ENCODE measurements at regions not wholly inside any gene's neighbourhood (a gene's known extent, or its start where the extent isn't known, plus 50 kb on each side); places are given as distances from the start of the nearest gene placed in this dataset.
"Not testable (repeated sequence)": the region's sequence is repeated elsewhere in the genome, so short reads cannot be mapped to it uniquely, and the experiment has no call there.

DNA sequence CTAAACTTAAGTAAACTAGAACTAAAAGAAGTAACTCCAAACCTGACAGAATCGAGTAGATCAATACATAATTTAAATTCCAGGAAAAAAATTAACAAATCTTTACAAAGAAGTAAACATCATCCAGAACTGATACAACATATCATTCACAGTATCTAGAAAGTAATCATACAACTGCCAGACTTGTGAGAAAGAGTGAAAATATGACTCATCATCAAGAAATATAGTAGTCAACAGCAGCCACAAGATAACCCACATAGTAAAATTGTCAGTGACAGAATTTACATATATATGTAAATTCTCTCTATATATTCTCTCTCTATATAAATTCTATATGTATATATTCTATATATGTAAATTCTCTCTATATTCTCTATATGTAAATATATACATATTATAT, 242.8 kb upstream of the RGS17 start:
- intact Hi-C loops (cut with DNase I, micrococcal nuclease) = no loop called here
- no peak for DNase-seq
- no peak for ATAC-seq

DNA sequence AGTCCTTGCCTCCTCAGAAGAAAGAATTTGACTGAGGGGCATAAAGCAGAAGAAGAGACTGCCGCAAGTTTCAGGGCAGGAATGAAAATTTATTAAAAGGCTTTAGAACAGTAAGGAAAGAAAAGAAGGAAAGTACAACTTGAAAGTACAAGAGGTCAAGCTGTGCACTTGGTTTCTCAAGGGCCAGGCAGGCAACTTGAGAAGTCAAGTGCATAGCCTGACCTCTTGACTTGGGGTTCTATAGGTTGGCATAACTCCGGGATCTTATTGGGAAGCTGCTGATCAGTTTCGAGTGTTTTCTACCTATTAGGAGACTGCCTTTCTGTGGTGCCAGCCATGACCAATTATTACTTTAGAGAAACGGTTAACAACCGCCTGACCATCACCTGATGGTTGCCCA, 237.0 kb upstream of the RGS17 start:
- intact Hi-C loops (cut with DNase I, micrococcal nuclease) = no loop called here
- DNase-seq (no peak), ATAC-seq (no peak)

DNA sequence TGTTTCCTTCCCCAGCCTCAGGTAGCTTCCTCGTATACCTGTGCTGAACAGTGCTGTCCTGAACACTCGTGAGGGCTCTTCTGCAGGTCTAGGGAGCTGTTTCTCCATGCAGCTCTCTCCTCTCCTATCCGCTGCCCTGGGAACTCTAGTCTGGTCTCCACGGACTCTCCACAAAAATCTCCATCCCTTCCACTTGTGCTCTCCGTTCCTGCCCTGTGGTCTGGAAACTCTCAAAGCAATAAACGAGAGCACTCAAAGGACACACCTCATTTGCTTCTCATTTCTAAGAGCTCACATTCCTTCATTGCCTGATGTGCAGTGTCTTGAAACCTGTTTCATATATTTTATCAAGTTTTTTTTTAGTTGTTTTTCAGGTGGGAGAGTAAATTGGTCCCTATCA, 235.9 kb upstream of the RGS17 start:
- no peak for ATAC-seq
- no peak for DNase-seq
- intact Hi-C loops (cut with DNase I, micrococcal nuclease) = no loop called here

DNA sequence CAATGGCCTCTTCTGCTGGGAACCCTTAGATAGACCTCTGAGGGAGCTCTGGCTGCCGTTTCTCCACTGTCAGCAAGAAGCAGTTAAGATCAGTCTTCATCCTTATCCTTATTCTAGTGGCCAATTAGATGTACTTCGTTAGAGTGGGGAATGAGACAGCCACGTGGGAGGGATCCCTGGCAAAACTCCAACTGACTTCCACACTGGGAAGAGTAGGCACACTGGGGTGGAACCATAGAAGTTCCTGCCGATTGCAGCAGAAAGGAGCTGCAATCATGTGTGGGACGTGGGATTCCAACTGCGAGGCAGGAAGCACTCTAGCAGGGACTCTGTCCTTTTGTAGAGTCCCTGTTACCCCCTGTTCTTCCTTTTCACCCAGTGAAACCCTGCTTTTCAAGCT, 226.3 kb upstream of the RGS17 start:
- intact Hi-C loops (cut with DNase I, micrococcal nuclease) = no loop called here
- DNase-seq = no peak
- no peak for ATAC-seq

DNA sequence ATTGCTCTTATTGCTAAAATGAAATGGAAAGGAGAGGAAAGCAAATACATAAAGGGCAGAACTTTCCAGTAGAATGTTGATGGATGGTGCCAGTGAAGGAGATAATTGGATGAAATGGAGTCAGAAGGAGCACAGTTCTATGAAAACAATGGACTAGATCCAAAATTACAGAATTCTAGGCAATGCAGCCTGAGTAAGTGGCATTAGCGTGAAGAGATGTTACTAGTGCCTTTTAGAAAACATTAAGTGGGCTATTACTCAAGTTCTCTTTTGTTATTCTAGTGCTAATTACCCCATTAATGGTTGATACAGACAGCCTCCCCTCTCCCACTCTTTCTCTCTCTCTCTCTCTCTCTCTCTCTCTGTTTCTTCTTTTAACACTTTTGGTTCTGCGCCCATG, 209.5 kb upstream of the RGS17 start:
- no peak for ATAC-seq
- intact Hi-C loops (cut with DNase I, micrococcal nuclease) = no loop called here
- DNase-seq = no peak

DNA sequence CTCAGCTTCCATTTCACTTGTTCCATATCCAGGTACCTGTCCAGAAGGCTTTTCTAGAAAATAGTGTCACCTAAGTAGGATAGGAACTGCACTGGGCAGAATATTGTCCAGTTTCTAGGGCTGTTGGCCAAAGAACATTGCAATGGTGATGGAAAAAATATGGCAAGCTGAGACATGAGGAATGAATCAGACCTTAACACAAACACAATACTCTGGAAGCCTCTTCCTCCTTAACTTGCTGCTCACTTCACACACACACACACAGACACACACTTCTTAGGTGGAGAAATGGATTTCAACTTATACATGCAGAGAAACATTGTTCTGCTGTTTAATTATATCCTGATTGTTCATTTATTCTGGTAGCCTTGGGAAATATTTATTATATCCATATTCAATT, 203.0 kb upstream of the RGS17 start:
- intact Hi-C loops (cut with DNase I, micrococcal nuclease) = no loop called here
- DNase-seq (no peak), ATAC-seq (no peak)

DNA sequence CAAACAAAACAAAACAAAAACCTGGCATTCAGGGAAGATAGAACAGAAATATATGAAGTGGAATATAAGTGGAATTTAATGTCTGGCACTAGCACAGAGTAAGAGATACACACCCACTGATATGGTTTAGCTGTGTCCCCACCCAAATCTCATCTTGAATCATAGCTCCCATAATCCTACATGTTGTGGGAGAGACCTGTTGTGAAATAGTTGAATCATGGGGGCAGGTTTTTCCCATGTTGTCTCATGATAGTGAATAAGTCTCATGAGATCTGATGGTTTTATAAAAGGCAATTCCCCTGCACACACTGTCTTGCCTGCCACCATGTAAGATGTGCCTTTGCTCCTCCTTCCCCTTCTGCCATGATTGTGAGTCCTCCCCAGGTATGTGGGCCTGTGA, 200.1 kb upstream of the RGS17 start:
- DNase-seq; ATAC-seq; intact Hi-C loops (cut with DNase I, micrococcal nuclease): not testable (repeated sequence)

DNA sequence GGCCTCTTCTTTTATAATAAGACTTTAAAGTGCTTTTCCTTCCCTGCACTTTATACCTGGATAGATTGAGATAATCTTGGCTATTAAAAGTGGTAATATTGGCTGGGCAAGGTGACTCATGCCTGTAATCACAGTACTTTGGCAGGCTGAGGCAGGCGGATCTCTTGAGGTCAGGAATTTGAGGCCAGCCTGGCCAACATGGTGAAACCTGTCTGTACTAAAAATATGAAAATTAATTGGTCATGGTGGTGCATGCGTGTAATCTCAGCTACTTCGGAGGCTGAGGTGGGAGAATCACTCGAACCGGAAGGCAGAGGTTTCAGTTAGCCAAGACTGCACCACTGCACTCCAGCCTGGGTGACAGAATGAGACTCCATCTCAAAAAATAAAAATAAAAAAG, 197.1 kb upstream of the RGS17 start:
- ATAC-seq (no peak), DNase-seq (no peak)
- intact Hi-C loops (cut with DNase I, micrococcal nuclease) = no loop called here

DNA sequence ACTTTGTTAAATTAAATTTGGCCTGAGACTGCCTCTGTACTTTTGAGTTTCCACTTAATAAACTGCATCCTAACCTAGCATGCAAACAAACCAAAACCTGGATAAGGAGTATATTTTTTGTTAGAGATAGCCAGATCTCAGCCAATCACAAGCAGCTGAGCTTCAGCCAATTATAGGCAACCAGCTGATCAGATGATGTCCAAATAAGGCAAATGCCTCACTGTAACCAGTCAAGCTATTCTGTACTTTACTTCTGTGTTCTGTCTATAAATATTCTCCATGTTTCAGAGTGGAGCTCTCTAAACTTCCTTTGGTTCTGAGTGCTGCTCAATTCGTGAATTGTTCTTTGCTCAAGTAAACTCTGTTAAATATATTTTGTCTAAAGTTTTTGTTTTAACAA, 194.6 kb upstream of the RGS17 start:
- intact Hi-C loops (cut with DNase I, micrococcal nuclease) = no loop called here
- no peak for ATAC-seq
- no peak for DNase-seq

DNA sequence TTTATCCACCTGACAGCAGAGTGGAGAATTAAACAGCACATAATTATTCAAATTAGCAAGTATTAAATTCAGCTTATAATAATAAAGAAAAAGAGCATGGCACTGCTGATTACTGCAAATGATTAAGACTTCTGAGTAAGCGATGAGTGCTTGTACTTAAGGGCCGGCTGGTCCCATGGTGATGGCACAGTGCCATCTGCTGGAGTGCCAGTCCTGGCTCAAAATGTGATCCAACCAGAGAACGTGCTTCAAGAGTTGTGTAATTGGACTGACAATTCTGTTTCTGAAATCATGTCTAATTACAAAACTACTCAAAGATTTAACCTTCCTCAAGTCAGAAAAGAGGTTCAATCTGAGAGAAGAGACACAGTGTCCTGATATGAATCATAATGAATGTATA, 181.6 kb upstream of the RGS17 start:
- ATAC-seq (no peak), DNase-seq (peak in 1 of 2 donors; percentile 45)
- intact Hi-C loops (cut with DNase I, micrococcal nuclease) = no loop called here

DNA sequence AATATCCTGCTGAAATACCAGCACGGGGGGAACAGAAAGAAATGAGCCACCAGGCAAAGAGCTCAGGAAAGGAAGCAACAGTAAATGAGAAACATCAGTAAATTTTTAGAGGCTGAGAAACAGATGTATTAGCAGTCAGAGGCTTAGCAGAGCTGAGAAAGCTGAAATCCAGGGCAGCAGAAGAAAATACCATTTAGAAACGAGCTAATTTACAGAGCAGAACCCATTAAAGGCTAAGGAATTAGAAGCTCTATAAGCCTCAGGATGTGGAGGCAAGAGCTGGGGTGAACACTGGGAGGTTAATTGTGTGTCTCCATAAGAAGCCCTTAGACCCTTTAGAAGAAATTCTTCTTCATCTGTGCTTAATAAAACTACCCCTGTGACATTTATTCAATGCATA, 178.6 kb upstream of the RGS17 start:
- no peak for DNase-seq
- intact Hi-C loops (cut with DNase I, micrococcal nuclease) = no loop called here

DNA sequence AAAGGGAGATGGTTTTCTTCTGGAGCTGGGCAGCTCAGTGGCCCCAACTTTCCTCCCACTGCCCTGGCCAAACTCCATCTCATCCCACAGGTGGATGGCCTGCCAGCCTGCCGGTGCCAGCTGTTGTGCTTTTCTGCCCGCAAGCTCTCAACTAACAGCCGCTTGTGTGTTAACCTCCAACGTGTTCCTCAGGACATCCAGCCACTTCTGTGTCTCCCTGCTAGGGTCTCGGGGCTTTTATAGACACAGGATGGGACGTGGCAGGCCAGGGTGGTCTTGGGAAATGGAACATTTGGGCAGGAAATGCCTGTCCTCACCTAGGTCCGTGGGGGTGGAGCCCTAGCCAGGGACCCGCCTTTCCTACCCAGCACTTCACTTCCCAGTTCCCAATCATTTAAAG, 171.1 kb upstream of the RGS17 start:
- intact Hi-C loops (cut with DNase I, micrococcal nuclease) = no loop called here
- ATAC-seq = no peak
- no peak for DNase-seq

More for the DNA sequence above, 178.6 kb upstream of the RGS17 start:
- no peak for ATAC-seq

DNA sequence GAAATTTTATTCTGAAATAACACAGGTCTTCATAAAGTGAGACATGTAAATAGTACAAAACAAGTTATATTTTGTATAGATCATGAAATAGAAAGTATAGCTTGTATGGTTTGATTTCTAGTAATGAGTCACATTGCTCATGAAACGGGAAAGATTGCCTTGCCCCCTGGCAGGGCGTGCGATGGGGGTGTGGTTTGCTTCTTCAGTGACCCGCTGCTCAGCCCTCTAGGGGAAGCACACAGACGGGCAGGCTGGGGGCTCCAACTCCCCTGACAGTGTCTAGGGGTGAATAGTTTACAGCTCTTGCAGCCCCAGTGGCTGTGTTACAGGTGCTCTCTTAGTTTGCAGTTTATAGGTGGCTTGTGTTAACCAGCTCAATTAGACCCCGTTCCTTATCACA, 170.5 kb upstream of the RGS17 start:
- no peak for ATAC-seq
- intact Hi-C loops (cut with DNase I, micrococcal nuclease) = no loop called here
- no peak for DNase-seq

DNA sequence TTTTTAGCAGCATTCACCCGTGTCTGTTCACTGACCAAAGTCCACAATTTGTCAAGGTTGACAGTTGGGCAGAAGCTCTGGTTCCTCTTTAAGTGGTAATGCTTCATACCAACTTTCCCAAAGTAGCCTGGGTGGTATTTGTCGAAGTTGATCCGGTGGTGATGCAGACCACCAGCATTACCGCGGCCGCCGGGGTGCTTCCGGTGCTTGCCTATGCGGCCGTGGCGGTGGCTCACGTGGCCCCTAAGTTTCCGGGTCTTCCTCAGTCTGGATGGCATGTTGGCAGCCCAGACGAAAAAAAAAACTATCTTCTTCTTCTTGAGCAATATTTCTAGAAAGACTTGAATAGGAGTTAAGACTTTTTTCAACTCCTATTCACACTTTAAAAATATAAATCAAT, 151.4 kb upstream of the RGS17 start:
- ATAC-seq; intact Hi-C loops (cut with DNase I, micrococcal nuclease); DNase-seq: not testable (repeated sequence)

DNA sequence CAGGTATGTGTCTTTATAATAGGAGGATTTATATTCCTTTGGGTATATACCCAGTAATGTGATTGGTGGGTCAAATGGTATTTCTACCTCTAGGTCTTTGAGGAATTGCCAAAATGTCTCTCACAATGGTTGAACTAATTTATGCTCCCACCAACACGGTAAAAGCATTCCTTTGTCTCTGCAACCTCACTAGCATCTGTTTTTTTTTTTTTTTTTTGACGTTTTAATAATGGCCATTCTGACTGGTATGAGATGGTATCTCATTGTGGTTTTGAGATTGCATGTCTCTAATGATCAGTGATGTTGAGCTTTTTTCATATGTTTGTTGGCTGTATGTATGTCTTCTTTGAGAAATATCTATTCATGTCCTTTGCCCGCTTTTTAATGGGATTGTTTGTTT, 144.9 kb upstream of the RGS17 start:
- DNase-seq (no peak), ATAC-seq (no peak)
- intact Hi-C loops (cut with DNase I, micrococcal nuclease) = no loop called here

DNA sequence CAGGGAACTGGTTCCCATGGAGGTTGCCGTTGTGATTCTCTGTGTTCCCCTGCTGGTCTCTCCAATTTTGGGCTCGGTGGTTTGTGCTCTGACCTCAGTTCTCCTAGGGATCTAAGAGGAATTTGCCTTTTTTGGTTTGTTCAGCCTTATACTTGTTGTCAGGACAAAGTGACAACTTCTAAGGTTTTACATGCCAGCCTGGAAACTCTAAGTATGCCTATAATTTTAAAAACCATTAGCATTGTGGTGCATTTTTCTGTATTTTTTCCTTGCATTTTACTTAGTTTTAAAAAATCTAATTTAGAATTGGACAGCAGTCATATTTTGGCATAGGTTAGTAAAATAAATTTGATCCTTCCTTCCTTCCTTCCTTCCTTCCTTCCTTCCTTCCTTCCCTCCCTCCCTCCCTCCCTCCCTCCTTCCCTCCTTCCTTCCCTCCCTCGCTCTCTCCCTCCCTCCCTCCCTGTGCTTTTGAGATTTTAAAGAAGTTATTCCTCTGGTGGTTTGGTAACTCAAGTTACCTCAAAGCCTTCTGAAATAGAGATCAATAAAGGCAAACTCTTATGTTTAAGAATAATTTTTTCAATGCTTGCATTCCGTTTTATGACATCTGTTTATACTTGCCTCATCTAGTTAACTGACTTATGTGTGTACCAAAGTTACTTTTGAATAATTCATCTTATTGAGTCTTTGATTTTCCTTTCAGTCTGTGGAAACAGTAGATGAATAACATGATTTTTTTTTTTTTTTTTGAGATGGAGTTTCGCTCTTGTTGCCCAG, 141.3 kb upstream of the RGS17 start:
- intact Hi-C loops (cut with DNase I, micrococcal nuclease) = no loop called here
- DNase-seq (no peak), ATAC-seq (no peak)

DNA sequence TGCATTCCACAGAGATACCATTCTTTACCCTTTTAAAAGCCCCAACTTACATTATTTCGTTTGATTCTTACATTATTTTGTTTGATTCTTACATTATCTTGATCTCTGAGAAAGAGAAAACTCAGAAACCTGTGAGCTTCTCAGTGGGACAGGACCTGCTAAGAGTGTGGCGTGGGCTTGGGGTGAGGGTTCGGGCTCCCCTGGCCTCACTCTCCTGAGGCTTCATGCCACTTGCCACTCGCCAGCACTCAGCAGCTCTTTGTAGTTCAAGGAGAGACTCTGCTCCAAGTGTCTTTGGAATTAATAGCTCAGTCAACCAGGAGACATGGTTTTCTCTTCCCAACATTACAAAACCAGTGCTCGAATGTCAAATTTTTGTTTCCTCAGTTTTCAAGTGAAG, 132.4 kb upstream of the RGS17 start:
- DNase-seq (no peak), ATAC-seq (no peak)
- intact Hi-C loops (cut with DNase I, micrococcal nuclease) = no loop called here

DNA sequence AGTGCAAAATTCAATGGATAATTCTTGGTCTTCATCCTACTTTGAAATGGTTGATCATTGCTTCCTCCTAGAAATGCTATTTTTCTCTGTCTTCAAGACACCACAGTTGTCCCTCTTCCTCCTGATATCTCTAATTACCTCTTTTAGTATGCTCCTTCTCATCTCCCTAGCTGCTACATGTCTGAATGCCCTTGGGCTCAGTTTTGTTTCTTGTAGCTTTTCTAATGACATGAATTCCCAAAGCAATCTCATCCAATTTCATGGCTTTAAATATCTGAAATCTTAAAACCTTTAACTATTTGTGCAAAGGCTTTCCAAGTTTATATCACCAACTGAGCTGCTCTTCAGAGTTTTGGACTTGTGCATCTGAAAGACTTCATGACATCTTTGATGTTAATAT, 120.2 kb upstream of the RGS17 start:
- no peak for DNase-seq
- intact Hi-C loops (cut with DNase I, micrococcal nuclease) = no loop called here
- no peak for ATAC-seq

DNA sequence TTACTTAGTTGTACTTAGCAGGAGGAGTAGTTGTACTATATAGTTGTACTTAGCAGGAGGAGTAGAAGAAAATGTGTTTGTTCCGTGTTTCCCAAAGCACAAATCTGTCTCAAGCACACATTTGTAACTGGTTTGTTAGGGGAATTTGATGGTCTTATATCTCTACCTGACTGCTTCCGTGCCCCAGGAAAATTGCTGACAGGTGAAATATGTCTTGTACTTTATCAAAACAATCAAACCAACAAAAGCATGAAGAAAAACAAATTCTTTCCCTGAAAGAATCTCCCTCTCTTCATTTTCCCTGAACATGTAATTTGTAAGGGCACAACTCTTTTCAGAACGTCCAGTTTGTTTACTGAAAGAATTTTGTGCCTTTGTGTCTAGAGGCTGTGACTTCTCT, 106.6 kb upstream of the RGS17 start:
- ATAC-seq (no peak), DNase-seq (no peak)
- intact Hi-C loops (cut with DNase I, micrococcal nuclease) = no loop called here

DNA sequence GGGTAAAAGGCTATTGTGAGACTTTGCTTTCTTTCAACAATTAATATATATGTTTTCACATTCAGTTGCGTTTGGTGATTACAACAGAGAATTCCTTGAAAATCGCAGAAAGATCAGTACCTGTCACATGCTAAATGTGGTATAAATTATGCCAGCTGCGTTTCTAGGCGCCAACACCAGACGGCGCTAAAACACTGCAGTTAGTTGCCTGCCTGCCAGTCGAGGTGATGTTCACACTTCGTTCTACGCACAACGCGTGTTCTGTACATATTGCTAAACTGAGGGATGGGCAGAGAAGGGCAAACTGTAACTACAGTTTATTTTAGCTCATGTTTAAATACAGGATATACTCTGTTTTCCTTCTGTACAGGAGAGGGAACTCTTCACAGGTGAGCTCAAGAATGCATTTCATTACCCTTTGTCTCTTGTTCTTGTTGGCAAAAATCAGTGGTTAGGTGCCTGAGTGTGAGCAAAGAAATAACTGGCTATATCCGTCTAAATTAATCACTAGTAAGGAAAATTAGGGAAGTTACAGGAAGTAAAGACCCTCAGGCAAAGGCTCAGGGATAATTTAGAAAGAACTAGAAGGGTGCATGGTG, 100.1 kb upstream of the RGS17 start:
- DNase-seq = peak in 1 of 2 donors; percentile 52
- ATAC-seq = peak; percentile 47
- intact Hi-C loops (cut with DNase I, micrococcal nuclease) = no loop called here

DNA sequence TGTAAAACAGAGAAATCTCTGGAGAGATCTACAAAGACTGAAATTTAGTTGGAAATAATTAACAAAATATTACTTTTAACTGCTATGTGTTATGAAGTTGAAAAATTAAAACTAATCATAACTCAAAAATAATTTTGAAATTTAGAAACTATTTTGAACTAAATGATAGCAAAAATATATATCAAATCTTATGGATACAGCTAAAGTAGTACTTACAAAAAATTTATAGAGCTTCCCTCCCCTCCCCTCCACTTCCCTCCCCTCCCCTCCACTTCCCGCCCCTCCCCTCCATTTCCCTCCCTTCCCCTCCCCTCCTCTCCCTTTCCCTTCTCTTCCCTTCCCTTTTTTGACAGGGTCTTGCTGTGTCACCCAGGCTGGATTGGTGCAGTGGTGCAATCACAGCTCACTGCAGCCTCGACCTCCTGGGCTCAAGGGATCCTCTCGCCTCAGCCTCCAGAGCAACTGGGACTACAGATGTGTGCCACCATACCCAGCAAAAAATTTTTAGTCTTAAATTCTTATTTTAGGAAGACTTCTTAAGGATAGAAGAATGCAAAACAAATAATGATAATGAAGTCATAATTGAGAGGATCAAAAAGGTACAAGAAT, 87.2 kb upstream of the RGS17 start:
- no peak for ATAC-seq
- intact Hi-C loops (cut with DNase I, micrococcal nuclease) = no loop called here
- DNase-seq = no peak
